DMS79 (cell line): ENCODE measurements at regions not wholly inside any gene's neighbourhood (a gene's known extent, or its start where the extent isn't known, plus 50 kb on each side); places are given as distances from the start of the nearest gene placed in this dataset.
A peak's percentile ranks its signal among the peaks of the same experiment; 100 is the strongest.
"Not testable (repeated sequence)": the region's sequence is repeated elsewhere in the genome, so short reads cannot be mapped to it uniquely, and the experiment has no call there.

Experiments used
- DNase-seq: peaks from one replicate; lab custom pipeline; 2025; lab: John Stamatoyannopoulos, UW

GRCh38 chr14:40252817-40253447, 820.7 kb upstream of the FBXO33 start:
- DNase-seq, result no peak

DNA sequence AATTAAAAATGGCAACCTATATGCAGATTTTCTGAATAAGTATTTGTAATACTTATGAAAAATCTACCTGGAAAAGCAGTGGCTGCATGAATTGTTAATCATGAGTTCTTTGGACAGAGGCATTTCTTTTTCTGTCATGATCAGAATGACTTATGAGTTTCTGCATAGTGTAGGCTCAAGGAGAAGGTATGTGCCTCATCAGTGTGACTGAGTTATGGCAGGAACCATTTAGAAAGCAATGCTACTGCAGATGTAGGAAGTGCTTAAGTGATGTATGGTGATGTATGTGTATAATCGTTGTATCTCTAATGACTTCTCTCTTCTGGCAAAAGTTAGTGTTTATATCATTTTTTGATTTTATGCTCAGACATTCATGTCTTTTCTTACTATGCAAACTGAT, 816.4 kb upstream of the FBXO33 start:
- DNase-seq, result no peak

DNA sequence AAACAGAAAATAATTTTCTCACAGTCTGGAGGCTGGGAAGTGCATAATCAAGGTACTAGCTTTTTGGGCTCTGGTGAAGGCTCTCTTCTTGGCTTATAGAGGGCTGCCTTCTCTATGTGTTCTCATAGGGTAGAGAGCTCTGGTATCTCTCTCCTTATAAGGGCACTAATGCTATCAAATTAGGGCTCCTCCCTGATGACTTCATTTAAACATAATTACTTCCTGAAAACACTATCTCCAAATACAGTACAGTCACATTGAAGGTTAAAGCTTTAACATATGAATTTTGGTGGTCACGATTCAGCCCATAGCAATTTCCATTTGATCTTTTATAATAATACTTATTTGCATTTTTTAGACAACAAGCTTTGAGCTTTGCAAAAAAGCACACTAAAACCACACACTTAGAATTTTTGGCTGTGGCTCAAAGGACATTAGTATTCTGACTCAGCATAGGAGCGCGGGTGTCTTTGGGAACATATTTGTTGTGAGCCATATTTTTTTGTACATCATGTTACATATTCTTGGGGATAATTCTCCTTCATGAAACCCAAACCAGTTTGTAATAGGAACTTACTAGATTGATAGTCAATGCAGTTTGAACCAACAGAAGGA, 808.1 kb upstream of the FBXO33 start:
- no peak for DNase-seq

GRCh38 chr14:40232302-40232701, 800.1 kb upstream of the FBXO33 start:
- DNase-seq, result no peak

- DNase-seq, result no peak
These were observed 797.4 kb upstream of the FBXO33 start for GRCh38 chr14:40229676-40230075.

- DNase-seq, result no peak
These were observed 790.8 kb upstream of the FBXO33 start for GRCh38 chr14:40222996-40223395.

- no peak for DNase-seq
These were observed 789.2 kb upstream of the FBXO33 start for GRCh38 chr14:40221428-40221827.

DNA sequence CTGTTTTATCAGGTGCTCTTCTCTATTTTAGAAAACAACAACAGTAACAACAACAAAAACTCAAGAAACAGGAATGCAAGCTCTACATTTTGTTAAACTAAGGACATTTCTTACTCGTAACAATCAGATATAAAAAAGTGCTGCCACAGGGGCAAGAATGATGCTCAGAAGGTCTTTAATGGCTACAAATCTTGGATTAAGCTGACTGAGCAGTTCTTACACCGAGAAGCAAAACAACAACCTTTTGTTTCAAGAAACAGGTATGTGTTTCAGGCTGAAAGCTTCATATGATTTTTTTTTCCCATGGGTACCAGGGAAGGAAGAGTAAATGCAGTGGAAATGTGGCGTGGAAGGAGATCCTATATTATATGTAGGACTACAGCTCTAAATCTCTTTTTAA, 786.8 kb upstream of the FBXO33 start:
- DNase-seq, result no peak

DNA sequence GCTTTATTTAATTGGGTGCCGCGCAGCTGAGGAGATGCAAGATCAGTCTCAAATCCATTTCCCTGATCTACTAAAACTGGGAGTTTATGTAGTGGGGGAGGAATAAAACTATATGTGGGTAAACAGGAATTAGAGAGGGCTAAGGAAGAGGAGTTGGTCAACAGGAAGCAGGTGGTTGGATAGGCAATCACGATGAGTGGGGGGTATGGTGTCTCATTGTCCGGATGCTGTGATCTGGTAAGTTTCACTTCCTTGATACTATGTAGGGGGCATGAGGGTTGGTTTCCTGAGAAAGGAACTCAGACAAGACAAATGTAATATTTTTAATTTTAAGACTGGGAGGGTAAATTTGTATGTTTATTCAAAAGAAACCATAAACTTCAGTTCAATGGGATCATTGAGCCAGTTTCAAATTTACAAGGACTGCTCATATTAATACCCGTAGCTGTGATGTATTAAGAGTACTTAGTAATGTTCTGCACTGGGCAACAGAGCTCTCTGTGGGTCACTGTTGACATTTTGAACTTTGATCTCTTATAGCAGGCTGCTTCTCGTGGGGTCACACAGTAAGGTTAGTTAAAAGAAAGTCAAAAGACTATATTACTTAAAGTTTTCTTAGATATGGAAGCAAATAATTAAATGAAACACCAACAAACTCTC, 786.2 kb upstream of the FBXO33 start:
- DNase-seq, result no peak

DNA sequence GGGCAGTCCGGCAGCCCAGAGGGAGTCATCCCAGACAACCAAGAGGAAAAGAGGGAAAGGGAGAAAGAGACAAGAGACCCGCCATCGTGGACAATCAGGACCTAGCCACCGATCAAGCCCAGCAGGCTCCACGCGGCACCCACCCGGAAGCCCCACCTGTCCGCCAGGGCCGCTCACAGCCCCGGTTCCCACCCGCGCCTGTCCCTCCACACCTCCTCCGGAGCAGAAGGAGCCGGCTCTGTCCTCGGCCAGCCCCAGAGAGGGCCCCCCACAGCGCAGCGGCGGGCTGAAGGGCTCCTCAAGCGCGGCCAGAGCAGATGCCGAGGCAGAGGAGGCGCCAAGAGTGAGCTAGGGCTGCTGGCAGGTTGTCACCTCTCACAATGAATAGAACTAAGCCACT, 784.7 kb upstream of the FBXO33 start:
- no peak for DNase-seq

DNA sequence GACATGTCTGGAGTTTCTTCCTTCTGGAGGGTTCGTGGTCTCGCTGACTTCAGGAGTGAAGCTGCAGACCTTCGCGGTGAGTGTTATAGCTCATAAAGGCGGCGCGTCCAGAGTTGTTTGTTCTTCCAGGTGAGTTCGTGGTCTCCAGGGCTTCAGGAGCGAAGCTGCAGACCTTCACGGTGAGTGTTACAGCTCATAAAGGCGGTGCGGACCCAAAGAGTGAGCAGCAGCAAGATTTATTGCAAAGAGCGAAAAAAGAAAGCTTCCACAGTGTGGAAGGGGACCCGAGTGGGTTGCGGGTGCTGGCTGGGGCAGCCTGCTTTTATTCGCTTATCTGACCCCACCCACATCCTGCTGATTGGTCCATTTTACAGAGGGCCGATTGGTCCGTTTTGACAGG, 784.2 kb upstream of the FBXO33 start:
- not testable (repeated sequence) for DNase-seq

GRCh38 chr14:40213701-40214100, 781.5 kb upstream of the FBXO33 start:
- no peak for DNase-seq

DNA sequence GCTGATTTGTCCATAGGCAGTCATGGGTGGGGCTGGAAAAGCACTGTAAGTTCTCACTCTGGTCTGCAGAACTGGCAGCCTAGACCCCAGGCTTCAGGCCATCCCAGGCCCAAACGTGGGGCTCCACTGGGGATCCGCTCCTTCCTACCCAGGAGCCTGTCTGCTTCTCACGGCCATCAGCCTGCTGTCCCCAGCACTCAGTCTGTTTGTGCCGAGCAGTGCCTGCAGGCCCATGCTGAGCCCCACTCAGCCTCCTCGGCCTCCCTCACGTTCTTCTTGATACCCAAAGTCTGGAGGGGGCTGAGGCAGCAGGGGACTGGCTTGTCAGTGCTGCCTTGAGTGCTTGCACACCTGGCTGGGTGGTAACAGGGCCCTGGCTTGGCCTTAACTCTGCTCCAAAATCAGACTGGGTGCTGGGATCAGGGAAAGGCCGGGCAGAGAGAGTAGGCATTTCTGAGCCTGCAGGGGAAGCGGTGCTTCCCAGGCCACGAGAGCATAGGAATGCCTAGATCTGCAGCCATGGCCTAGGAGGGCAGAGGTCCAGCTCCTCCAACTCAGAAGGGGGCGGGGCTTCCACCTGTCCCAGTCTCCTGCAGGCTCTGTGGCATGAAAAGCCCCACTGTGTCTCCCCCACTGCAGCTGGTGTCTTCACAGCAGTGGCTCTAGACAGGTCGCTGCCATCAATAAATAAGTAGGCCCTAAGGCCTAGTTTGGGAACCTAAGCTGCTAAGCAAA, 772.4 kb upstream of the FBXO33 start:
- no peak for DNase-seq

DNA sequence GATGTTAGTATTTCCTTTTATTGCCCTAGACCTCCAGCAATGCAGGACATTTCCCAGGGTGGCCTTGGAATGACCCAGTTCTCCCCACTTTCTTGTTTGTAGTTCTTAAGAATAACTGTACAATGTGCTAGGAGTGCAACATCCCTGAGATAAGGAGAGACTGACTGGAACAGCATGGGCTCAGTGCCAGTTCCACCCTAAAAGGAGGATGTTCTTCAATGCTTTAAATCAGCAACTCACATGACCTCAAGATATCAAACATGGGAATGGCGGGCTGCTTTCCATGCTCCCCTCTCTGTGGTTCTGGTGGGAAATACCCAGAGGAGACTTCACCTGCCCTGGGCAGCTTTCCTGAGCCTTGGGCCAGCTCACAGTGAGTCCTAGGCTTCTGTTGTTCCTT, 766.9 kb upstream of the FBXO33 start:
- DNase-seq, result no peak

GRCh38 chr14:40197344-40197743, 765.1 kb upstream of the FBXO33 start:
- no peak for DNase-seq

DNA sequence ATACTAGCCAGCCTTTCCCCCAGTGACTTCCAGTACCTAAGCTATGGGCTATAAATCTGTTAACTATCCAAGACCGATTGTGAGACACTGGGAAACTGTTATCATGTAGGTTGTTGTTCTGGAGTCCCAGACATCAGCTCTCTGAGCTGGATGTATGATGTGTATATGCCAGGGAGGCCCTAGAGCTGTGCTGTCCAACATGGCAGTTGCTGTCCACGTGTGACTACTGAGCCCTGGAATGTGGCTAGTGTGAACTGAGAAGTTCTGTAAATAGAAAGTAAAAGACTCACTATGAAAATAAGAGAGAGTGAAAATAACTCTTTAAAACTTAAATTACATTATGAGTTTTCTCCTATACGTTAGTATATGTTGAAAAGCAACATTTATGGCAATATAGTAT, 755.8 kb upstream of the FBXO33 start:
- no peak for DNase-seq

GRCh38 chr14:40164083-40164482, 731.9 kb upstream of the FBXO33 start:
- no peak for DNase-seq

GRCh38 chr14:40139657-40140056, 707.4 kb upstream of the FBXO33 start:
- no peak for DNase-seq

GRCh38 chr14:40133463-40133862, 701.2 kb upstream of the FBXO33 start:
- DNase-seq, result no peak

GRCh38 chr14:40129159-40129558, 696.9 kb upstream of the FBXO33 start:
- no peak for DNase-seq

DNA sequence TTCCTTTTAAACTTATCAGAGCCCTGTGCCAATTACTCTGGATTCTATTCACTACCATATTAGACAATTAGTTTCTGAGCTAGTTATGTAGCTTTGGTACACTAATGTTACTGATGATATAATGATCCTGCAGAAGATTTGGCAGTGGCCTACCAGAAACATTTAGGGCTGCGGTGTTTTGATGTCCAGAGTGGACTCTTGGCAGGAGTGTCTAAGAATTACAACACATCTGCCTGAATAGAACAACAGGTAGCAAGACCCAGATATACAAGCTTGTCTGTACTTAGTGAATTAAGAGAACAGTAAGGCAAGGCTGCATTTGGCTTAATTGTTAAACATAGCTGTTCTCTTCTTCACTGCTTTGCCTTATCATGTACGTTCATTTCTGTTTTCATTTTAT, 691.6 kb upstream of the FBXO33 start:
- no peak for DNase-seq

DNA sequence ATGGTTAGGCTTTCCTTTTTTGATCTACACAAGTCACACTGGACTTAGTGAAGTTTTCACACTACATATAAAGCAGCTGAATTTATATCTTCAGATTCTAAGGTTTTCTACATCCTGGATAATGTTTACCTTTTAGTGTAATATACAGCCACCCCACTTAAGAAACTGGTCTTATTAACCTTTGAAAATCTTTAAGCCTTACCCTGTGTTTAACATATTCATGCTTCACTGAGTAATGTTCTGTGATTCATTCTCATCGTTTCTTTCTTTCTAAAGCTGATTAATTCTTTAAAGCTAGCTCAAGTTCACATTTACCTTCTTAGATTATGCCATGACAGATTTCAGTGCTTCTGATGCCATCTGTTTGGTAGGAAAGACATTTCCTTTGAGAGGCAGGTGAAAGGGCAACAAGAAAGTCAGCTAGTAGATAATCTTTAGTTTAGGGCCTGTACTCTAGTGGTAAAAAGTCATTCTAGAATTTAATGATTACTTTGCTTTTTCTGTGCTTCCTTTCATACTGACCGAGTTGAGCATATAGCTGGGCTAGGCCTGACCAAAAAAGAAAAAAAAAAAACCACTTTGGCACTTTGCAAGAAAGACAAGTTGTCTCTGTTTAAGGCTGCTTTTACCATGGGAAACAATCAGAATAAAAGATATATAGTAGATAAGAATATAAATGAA, 690.9 kb upstream of the FBXO33 start:
- DNase-seq, result peak; percentile 55
